Esophagus (tissue), 2 donors: ENCODE measurements at regions not wholly inside any gene's neighbourhood (a gene's known extent, or its start where the extent isn't known, plus 50 kb on each side); places are given as distances from the start of the nearest gene placed in this dataset.

Experiments
- H3K27ac ChIP-seq, 2 donors: one replicate each; pipeline ENCODE4 v1.5.1; 2013; ENCODE audit warnings: low read depth in 2 of 2, mild to moderate bottlenecking in 2 of 2, inconsistent platforms in 1 of 2, low read length in 1 of 2, moderate library complexity in 1 of 2
- H3K27me3 ChIP-seq, 2 donors: one replicate each; pipeline ENCODE4 v1.6.1; 2013; ENCODE audit warnings: low read length in 2 of 2, control low read depth in 1 of 2, mild to moderate bottlenecking in 1 of 2; ENCODE audit not compliant: insufficient read depth in 2 of 2, control insufficient read depth in 1 of 2
- H3K36me3 ChIP-seq, 2 donors: one replicate each; pipeline ENCODE4 v1.6.1; 2013; ENCODE audit warnings: low read length in 1 of 2; ENCODE audit not compliant: control insufficient read depth in 2 of 2, insufficient read depth in 2 of 2
- H3K4me1 ChIP-seq, 2 donors: one replicate each; pipeline ENCODE4 v1.6.1; 2013; ENCODE audit warnings: low read length in 1 of 2; ENCODE audit not compliant: control insufficient read depth in 2 of 2, insufficient read depth in 2 of 2
- H3K4me3 ChIP-seq, 2 donors: one replicate each; pipeline ENCODE4 v1.5.1; 2013; ENCODE audit warnings: low read length in 2 of 2, mild to moderate bottlenecking in 2 of 2, low read depth in 1 of 2, moderate library complexity in 1 of 2
- H3K9me3 ChIP-seq, 2 donors: one replicate each; pipeline ENCODE4 v1.6.1; 2013; ENCODE audit warnings: mild to moderate bottlenecking in 2 of 2, low read depth in 1 of 2, low read length in 1 of 2, moderate library complexity in 1 of 2; ENCODE audit not compliant: control insufficient read depth in 2 of 2, insufficient read depth in 1 of 2
- WGBS, 2 donors: extraction: QIAGEN DNeasy Blood & Tissue Kit; methylation state at CpG; one replicate each; pipeline ENCODE4 v1.1.7; 2013; 5-methylcytosine and 5-hydroxymethylcytosine counted together
- donor health status: healthy with polysubstance abuse.
- donor health status: Bipolar disorder and iron deficiency.

DNA sequence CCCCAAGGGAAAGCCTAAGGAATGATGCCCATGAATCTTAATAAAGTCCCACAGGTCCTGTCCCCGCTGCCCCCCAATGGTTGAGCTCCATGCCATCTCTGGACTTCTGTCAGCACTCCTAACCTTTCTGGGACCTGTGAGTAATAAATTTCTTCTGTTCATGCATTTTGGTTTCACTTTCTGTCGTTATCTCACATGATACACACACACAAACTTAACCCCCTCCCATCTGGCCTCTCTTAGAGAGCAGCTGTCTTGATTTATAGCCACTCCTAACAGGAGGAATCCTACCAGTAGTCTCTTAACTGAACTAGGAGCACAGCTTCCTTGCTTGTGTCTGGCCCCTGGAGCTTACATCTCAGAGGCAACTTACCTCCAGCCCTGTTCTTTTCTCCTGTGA is 82.7 kb upstream of the SELENOK start:
- Histone ChIP-seq H3K27me3 (no peaks in the 10 kb centered on the region), H3K4me1 (no peaks in the 10 kb centered on the region), H3K27ac (no peak overlapping the region), H3K4me3 (no peak overlapping the region), H3K9me3 (peaks cover 6 to 8% of the 10 kb centered on the region in 2 donors), H3K36me3 (peaks cover 0 to 2% of the 10 kb centered on the region in 2 donors)
- 43 to 46% methylated on average over 2 of the region's 2 CpGs for WGBS, 2 donors

DNA sequence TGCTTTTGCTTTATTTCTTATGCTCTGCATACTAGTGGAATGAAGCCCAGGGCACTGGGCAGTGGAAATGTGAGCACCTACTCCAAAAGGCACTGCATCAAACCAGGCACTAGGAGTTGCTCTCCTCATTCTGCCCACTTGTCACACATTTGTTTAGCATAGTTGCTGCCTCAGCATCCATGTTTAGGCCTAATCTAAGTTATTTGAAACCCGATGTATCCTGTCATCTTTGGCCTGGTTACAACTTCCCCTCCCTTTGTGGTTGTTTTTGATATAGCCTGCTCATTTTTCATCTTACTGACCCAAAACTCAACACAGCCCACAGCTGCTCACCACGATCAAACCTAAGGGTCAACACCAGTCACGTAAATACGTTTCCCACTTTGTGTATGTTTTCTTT is 82.2 kb upstream of the SELENOK start:
- no peaks in the 10 kb centered on the region for H3K27me3 ChIP-seq
- H3K27ac ChIP-seq, result no peak overlapping the region
- H3K9me3 ChIP-seq, result peaks cover 6 to 8% of the 10 kb centered on the region in 2 donors
- no peak overlapping the region for H3K4me3 ChIP-seq
- peaks cover 0 to 2% of the 10 kb centered on the region in 2 donors for H3K36me3 ChIP-seq
- H3K4me1 ChIP-seq, result no peaks in the 10 kb centered on the region
- WGBS, 2 donors, result 71 to 82% methylated on average over 4 of the region's 4 CpGs

DNA sequence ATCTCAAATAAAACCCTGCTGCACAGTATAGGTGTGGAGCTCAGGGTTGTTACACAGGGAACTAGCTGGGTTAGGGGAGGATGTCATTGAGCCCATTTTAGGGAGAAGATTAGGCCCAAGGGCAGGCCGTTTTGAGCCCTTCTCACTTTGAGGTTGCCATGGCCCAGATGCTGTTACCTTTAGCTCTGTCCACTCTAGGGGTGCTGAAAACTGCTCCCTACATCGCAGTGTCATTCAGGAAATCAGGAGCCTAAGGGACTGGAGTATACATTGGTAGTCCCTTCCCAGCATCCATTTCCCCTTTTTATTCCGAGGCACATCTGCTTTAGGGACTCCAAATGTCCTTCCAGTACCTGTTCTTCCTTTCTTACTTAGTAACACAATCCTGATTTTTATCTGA is 79.0 kb upstream of the SELENOK start:
- Histone ChIP-seq H3K9me3 (peaks cover 6 to 9% of the 10 kb centered on the region in 2 donors), H3K36me3 (peaks cover 0 to 2% of the 10 kb centered on the region in 2 donors), H3K4me3 (no peak overlapping the region), H3K27me3 (no peaks in the 10 kb centered on the region), H3K27ac (no peak overlapping the region), H3K4me1 (no peaks in the 10 kb centered on the region)
- WGBS, 2 donors, result 36 to 41% methylated on average over 3 of the region's 3 CpGs

DNA sequence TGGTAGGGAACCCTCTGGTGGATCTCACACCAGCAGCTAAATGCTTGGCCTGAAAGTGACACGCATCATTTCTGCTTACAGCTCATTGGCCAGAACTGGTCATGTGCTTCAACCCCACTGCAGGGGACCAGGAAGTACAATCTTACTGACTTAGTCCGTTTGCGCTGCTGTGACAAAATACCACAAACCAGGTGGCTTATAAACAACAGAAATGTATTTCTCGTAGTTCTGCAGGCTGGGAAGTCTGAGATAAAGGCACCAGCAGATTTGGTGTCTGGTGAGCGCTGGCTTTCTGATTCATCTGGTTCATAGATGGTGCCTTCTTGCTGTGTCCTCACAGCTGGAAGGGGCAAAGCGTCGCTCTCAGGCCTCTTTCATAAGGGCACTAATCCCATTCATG is 77.4 kb upstream of the SELENOK start:
- 85% methylated on average over 7 of the region's 7 CpGs for WGBS, 2 donors
- Histone ChIP-seq H3K4me3 (no peak overlapping the region), H3K9me3 (peaks cover 6 to 7% of the 10 kb centered on the region in 2 donors), H3K4me1 (no peaks in the 10 kb centered on the region), H3K27ac (no peak overlapping the region), H3K36me3 (peaks cover 0 to 2% of the 10 kb centered on the region in 2 donors), H3K27me3 (no peaks in the 10 kb centered on the region)

DNA sequence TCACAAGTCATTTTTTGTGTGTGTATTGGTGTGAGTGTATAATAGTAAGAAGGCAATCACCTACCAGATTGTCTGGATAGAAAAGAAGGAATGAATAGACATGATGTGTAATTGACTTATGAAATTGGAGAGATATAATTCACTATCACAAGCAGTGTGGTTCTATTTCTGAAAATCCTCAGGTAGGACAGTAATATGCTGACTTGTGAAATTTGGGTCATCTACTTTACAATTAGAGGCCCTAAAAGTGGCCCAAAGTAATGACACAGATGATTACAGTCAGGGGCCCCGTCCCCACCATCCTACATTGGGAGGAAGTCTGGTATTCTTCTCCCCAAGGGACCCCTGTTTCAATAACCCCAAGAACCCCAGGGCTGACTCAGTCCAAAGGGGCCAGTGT is 73.6 kb upstream of the SELENOK start:
- Histone ChIP-seq H3K4me1 (no peaks in the 10 kb centered on the region), H3K27ac (no peak overlapping the region), H3K9me3 (peaks cover 0 to 4% of the 10 kb centered on the region in 2 donors), H3K27me3 (no peaks in the 10 kb centered on the region), H3K4me3 (no peak overlapping the region), H3K36me3 (no peaks in the 10 kb centered on the region)
- 63 to 78% methylated on average over 1 of the region's 1 CpG for WGBS, 2 donors

DNA sequence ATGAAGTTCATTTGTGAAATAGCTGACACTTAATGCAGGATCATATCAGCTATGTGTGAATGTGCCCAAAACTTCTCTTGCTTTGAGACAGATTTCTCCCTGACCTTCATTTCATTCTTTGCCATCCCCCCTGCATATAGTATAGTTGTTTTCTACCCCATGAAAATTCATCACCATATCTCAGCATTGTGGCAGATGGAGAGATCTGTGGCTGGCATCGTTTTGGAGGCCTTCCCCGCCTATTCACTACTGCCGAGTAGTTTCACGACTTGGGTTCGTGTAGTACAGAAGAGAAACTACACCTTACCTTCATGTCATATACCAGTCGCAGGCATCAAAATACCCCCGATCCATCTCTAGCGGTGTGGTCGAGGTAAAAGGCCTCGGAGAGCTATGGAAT is 66.2 kb upstream of the SELENOK start:
- no peaks in the 10 kb centered on the region for H3K9me3 ChIP-seq
- H3K27ac ChIP-seq, result no peak overlapping the region
- WGBS, 2 donors, result 94 to 95% methylated on average over 10 of the region's 10 CpGs
- no peak overlapping the region for H3K4me3 ChIP-seq
- no peaks in the 10 kb centered on the region for H3K27me3 ChIP-seq
- no peaks in the 10 kb centered on the region for H3K4me1 ChIP-seq
- no peaks in the 10 kb centered on the region for H3K36me3 ChIP-seq

DNA sequence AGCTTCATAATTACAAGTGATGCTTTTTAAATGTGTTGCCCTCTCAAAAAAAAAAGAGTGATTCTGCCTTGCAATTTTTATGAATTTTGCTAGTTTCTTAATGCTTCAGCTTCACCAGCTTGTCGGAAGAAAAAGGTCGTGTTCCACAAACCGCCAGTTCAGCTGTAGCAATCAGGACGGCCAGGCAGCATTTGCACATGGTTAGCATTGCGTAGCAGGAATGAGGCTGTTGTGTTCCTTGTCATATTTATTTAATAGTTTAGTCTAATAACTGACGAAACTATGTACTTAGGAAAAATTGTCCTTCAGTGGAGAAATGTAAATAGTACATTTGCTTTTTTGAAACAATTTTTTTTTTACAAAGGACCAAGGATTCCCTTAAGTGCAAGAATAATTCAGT is 64.9 kb upstream of the SELENOK start:
- H3K4me1 ChIP-seq, result no peaks in the 10 kb centered on the region

DNA sequence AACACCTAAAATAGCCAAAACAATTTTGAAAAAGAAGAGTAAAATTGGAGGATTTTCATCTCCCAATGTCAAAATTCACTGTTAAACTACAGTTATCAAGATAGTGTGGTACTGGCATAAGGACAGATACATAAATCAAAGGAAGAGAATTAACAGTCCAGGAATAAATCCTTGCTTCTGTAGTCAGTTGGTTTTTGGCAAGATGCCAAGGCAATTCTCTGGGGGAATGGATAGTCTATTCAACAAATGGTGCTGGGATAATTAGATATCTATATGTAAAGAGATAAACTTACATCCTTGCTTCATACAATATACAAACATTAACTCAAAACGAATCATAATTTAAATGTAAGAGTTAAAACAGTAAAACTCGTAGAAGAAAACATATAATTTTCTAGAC is 57.9 kb upstream of the SELENOK start:
- Histone ChIP-seq H3K36me3 (no peaks in the 10 kb centered on the region), H3K27me3 (no peaks in the 10 kb centered on the region), H3K4me3 (no peak overlapping the region), H3K4me1 (no peaks in the 10 kb centered on the region), H3K9me3 (peaks cover 2% of the 10 kb centered on the region in 2 donors), H3K27ac (no peak overlapping the region)
- 60 to 63% methylated on average over 2 of the region's 2 CpGs for WGBS, 2 donors

More for the DNA sequence above, 64.9 kb upstream of the SELENOK start:
- H3K36me3 ChIP-seq, result no peaks in the 10 kb centered on the region
- 73 to 79% methylated on average over 6 of the region's 6 CpGs for WGBS, 2 donors
- H3K27me3 ChIP-seq, result no peaks in the 10 kb centered on the region
- H3K9me3 ChIP-seq, result no peaks in the 10 kb centered on the region
- H3K4me3 ChIP-seq, result no peak overlapping the region
- H3K27ac ChIP-seq, result no peak overlapping the region

DNA sequence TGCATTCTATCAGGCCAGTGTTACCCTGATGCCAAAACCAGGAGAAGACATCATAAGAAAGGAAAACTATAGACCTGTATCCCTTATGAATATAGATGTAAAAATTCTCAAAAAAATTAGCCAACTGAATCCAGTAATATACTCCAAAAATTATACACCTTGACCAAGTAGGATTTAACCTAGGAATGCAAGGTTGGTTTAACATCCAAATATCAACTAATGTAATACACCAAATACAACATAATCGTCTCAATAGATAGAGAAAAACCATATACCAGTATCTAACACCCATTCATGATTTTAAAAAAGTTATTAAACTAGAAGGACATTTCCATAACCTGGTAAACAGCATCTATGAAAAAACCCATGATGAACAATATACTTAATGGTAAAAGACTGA is 56.5 kb upstream of the SELENOK start:
- Histone ChIP-seq H3K27ac (no peak overlapping the region), H3K4me3 (no peak overlapping the region), H3K9me3 (peaks cover 2% of the 10 kb centered on the region in 2 donors), H3K36me3 (no peaks in the 10 kb centered on the region), H3K27me3 (no peaks in the 10 kb centered on the region), H3K4me1 (no peaks in the 10 kb centered on the region)
- 78 to 88% methylated on average over 1 of the region's 1 CpG for WGBS, 2 donors

DNA sequence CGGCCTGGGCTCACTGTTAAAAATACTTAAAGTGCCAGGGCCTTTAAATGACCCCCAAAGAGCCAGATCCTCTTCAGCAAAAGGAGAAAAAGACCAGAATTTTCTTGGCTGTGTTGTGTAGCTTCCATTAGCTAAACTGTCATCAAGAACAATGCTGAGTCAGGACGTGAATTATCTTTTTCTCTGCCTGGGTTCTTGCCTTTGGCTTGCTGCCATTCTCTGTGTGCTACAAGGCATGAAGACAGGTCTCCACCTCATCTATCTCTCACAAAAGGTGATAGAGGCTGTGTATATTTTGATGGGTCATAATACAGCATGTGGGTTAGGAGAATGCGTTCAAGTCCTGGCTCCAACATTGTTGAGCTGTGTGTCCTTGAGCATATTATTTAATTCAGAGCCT is 52.4 kb upstream of the SELENOK start:
- no peak overlapping the region for H3K27ac ChIP-seq
- H3K36me3 ChIP-seq, result no peaks in the 10 kb centered on the region
- no peaks in the 10 kb centered on the region for H3K27me3 ChIP-seq
- no peaks in the 10 kb centered on the region for H3K4me1 ChIP-seq
- peaks cover 2% of the 10 kb centered on the region in 2 donors for H3K9me3 ChIP-seq
- H3K4me3 ChIP-seq, result no peak overlapping the region
- WGBS, 2 donors, result 72 to 76% methylated on average over 3 of the region's 3 CpGs
